ENCODE measurements at regions not wholly inside any gene's neighbourhood (a gene's known extent, or its start where the extent isn't known, plus 50 kb on each side); places are given as distances from the start of the nearest gene placed in this dataset.
A peak's percentile ranks its signal among the peaks of the same experiment; 100 is the strongest.

DNA sequence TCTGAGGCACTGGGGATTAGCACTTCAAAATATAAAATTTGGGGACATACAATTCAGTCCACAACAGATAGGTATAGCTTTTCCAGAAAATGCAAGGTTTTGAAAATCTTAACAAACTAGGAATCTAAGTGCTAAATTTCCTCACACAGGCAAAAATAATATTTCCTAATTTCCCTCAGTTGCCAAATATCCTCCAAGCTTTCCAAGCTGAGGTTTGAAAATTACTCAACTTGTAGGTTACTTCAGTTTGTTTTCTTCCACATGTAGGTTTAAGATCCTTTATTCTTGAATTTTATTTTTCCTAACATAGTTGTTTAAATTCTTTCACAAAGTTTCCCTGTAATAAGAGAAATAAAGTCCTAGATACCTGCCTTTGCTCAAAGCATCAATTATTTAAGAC is 192.9 kb upstream of the NRXN1 start:
- DNase-seq (ENCODE audit: extremely low read depth in 1 of 11, low read depth in 9 of 11, low spot score in 4 of 11), result no peak

DNA sequence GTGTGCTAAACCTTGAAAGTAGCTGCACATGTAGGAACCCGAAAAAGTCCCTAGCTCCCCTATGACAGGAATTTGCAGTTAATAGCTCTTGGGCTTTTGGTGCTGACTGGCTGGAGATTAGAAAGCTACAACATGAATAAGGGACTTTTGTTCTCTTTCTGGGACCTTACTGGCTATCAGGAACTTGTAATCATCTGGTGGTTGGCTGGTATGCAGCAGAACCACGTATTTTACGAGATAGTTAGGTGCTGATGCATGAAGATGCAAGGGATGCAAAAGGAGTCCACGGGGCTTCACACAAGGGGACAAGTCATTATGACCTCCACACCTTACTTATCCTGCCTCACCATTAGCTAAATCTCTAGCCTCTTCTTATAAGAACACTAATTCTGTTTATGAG is 190.2 kb upstream of the NRXN1 start:
- DNase-seq (ENCODE audit: extremely low read depth in 1 of 11, low read depth in 9 of 11, low spot score in 4 of 11), result no peak

- peak in 2 of 11 donors; percentile 4 to 8 for DNase-seq (ENCODE audit: extremely low read depth in 1 of 11, low read depth in 9 of 11, low spot score in 4 of 11)
Measured at GRCh38 chr2:51220606-51221005, 188.7 kb upstream of the NRXN1 start.

- DNase-seq (ENCODE audit: extremely low read depth in 1 of 11, low read depth in 9 of 11, low spot score in 4 of 11), result no peak
Measured at GRCh38 chr2:51220080-51220479, 188.1 kb upstream of the NRXN1 start.

GRCh38 chr2:51219468-51219867 is 187.5 kb upstream of the NRXN1 start:
- no peak for DNase-seq (ENCODE audit: extremely low read depth in 1 of 11, low read depth in 9 of 11, low spot score in 4 of 11)

DNA sequence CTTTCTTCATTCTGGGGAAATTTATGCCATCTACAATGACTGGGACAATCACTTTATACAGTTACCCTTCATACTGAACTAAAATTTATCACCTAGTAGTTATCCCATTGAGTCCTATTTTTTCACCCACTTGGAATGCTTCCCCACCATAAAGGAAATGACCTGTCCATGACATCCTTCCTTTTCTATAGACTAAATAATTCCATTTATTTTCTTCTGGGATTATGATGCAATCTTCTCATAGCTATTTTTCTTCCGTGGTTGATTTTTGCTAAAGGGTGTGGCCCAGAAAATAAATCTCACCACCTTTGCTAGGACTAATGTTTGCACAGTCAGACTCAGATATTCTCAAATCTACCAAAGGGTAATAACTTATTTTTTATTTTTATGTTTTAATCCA is 186.1 kb upstream of the NRXN1 start:
- DNase-seq (ENCODE audit: extremely low read depth in 1 of 11, low read depth in 9 of 11, low spot score in 4 of 11), result no peak

- no peak for DNase-seq (ENCODE audit: extremely low read depth in 1 of 11, low read depth in 9 of 11, low spot score in 4 of 11)
Measured at GRCh38 chr2:51213826-51214225, 181.9 kb upstream of the NRXN1 start.

- DNase-seq (ENCODE audit: extremely low read depth in 1 of 11, low read depth in 9 of 11, low spot score in 4 of 11), result no peak
Measured at GRCh38 chr2:51212374-51212773, 180.4 kb upstream of the NRXN1 start.

GRCh38 chr2:51208521-51208920 is 176.6 kb upstream of the NRXN1 start:
- no peak for DNase-seq (ENCODE audit: extremely low read depth in 1 of 11, low read depth in 9 of 11, low spot score in 4 of 11)

GRCh38 chr2:51201295-51201694 is 169.4 kb upstream of the NRXN1 start:
- DNase-seq (ENCODE audit: extremely low read depth in 1 of 11, low read depth in 9 of 11, low spot score in 4 of 11), result no peak

- no peak for DNase-seq (ENCODE audit: extremely low read depth in 1 of 11, low read depth in 9 of 11, low spot score in 4 of 11)
Measured at GRCh38 chr2:51194656-51195055, 162.7 kb upstream of the NRXN1 start.

DNA sequence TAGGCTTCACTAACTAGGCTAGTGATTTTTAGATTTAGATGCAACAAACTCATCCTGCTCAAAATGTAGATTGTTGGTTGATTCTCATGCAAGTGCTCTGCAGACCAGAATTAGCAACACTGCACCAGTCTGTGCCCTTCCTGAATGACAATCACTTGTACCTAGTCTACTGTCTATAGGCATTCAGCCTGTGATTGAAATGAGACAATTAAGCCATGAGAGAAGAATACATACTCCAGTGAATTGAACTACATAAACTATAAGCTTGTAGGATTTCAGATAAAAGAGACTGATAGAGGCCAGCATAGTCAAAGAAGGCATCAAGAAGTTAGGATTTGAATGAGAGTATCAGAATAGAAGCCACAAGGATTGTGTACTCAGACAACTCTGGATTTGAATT is 138.3 kb upstream of the NRXN1 start:
- DNase-seq (ENCODE audit: extremely low read depth in 1 of 11, low read depth in 9 of 11, low spot score in 4 of 11), result no peak

- no peak for DNase-seq (ENCODE audit: extremely low read depth in 1 of 11, low read depth in 9 of 11, low spot score in 4 of 11)
Measured at GRCh38 chr2:51165534-51166260, 133.8 kb upstream of the NRXN1 start.

GRCh38 chr2:51158251-51158650 is 126.3 kb upstream of the NRXN1 start:
- no peak for DNase-seq (ENCODE audit: extremely low read depth in 1 of 11, low read depth in 9 of 11, low spot score in 4 of 11)

DNA sequence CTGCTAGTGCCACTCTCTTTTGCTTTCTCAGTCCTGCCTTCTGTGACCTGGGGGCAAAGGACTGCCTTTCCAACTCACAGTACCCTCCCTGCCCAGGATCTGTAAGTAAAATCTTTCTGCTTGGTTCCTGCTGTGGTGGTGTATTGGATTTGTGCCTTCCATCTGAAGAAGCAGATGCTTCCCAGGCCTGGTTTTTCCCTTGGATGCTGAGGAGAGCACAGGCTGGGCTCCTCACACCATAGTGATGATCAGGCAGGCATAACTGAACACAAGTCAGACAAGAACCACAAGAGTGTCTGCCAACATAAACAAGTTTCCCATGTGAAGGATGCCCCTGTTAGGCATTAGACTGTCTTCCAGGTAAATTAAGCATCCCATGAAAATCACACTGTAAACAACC is 121.3 kb upstream of the NRXN1 start:
- no peak for DNase-seq (ENCODE audit: extremely low read depth in 1 of 11, low read depth in 9 of 11, low spot score in 4 of 11)

GRCh38 chr2:51151490-51152140 is 119.7 kb upstream of the NRXN1 start:
- DNase-seq (ENCODE audit: extremely low read depth in 1 of 11, low read depth in 9 of 11, low spot score in 4 of 11), result no peak

GRCh38 chr2:51149725-51150124 is 117.8 kb upstream of the NRXN1 start:
- no peak for DNase-seq (ENCODE audit: extremely low read depth in 1 of 11, low read depth in 9 of 11, low spot score in 4 of 11)

GRCh38 chr2:51145761-51146160 is 113.8 kb upstream of the NRXN1 start:
- no peak for DNase-seq (ENCODE audit: extremely low read depth in 1 of 11, low read depth in 9 of 11, low spot score in 4 of 11)

DNA sequence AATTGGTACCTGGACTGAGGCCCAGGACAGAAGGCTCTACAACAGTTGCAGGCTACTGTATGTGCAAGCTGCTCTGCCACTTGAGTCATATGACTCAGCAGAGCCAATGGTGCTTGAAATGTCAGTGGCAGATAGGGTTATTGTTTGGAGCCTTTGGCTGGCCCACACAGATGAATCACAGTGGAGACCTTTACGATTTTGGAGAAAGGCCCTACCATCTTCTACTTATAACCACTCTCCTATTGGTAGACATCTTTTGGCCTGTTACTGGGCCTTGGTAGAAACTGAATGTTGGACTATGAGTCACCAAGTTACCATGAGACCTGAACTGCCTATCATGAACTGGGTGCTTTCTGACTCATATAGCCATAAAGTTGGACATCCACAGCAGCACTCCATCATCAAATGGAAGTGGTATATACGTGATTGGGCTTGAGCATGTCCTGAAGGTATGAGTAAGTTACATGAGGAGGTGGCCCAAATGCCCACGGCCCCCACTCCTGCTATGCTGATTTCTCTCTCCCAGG is 88.9 kb upstream of the NRXN1 start:
- no peak for DNase-seq (ENCODE audit: extremely low read depth in 1 of 11, low read depth in 9 of 11, low spot score in 4 of 11)

- no peak for DNase-seq (ENCODE audit: extremely low read depth in 1 of 11, low read depth in 9 of 11, low spot score in 4 of 11)
Measured at GRCh38 chr2:51111532-51111931, 79.6 kb upstream of the NRXN1 start.

- no peak for DNase-seq (ENCODE audit: extremely low read depth in 1 of 11, low read depth in 9 of 11, low spot score in 4 of 11)
Measured at GRCh38 chr2:51108794-51109193, 76.9 kb upstream of the NRXN1 start.

Measured in renal cortex interstitium (tissue), 11 donors.